Stomach (tissue), 8 donors: ENCODE measurements at regions not wholly inside any gene's neighbourhood (a gene's known extent, or its start where the extent isn't known, plus 50 kb on each side); places are given as distances from the start of the nearest gene placed in this dataset.

Source experiments
- DNase-seq, 2 donors: peaks; one replicate each; pipeline versions ENCODE4 v3.0.0 to v3.0.0-alpha.2; 2013 to 2019
- H3K27ac ChIP-seq, 5 donors: fragments of 200-600 bp in 4 of 5; sonication (generic) in 4 of 5; one replicate each; pipeline ENCODE4 v1.5.1; 2013 to 2019; ENCODE audit warnings: mild to moderate bottlenecking in 1 of 5, moderate library complexity in 1 of 5
- H3K27me3 ChIP-seq, 3 donors: fragments of 200-600 bp; sonication (generic); one replicate each; pipeline ENCODE4 v1.5.1; 2017 to 2019; ENCODE audit warnings: mixed run types in 1 of 3
- H3K36me3 ChIP-seq, 4 donors: fragments of 200-600 bp; sonication (generic); 1 replicate in 3 of 4; 2 replicates in 1 of 4; pipeline ENCODE4 v1.5.1; 2016 to 2019
- H3K4me1 ChIP-seq, 4 donors: fragments of 200-600 bp; sonication (generic); one replicate each; pipeline ENCODE4 v1.5.1; 2016 to 2019
- H3K4me3 ChIP-seq, 4 donors: fragments of 200-600 bp; sonication (generic) in 3 of 4; one replicate each; pipeline ENCODE4 v1.5.1; 2016 to 2019; ENCODE audit warnings: mild to moderate bottlenecking in 1 of 4
- H3K9me3 ChIP-seq, 4 donors: fragments of 200-600 bp; sonication (generic); one replicate each; pipeline ENCODE4 v1.5.1; 2016 to 2019
- CTCF ChIP-seq, 7 experiments: fragments of 450-650 bp in 4 of 7; fragments of 200-600 bp in 3 of 7; sonication (generic) in 3 of 7; IDR thresholded peaks; one replicate each; pipeline ENCODE4 v1.5.1; 2016 to 2019; ENCODE audit warnings: antibody characterized with exemption in 7 of 7, control low read depth in 2 of 7, mild to moderate bottlenecking in 1 of 7
- EP300 ChIP-seq: sonication (generic); formaldehyde crosslinking; IDR thresholded peaks from one replicate; pipeline ENCODE4 v1.6.1; 2017; ENCODE audit warnings: antibody characterized with exemption
- POLR2A ChIP-seq, 4 donors: fragments of 450-650 bp; IDR thresholded peaks; one replicate each; pipeline ENCODE4 v1.6.1; 2016; ENCODE audit warnings: antibody characterized with exemption in 4 of 4, control low read depth in 2 of 4, mild to moderate bottlenecking in 1 of 4, moderate library complexity in 1 of 4
- POLR2AphosphoS5 ChIP-seq, 3 donors: sonication (generic); formaldehyde crosslinking; IDR thresholded peaks; one replicate each; pipeline ENCODE4 v1.6.1; 2016; ENCODE audit warnings: antibody characterized with exemption in 3 of 3
- WGBS, 5 donors: extraction: QIAGEN DNeasy Blood & Tissue Kit in 3 of 5; methylation state at CpG; one replicate each; pipeline versions ENCODE4 v1.1.5 to v1.1.7; 2013 to 2018; 5-methylcytosine and 5-hydroxymethylcytosine counted together
- intact Hi-C: fragments of 100-400 bp; cut with DNase I; formaldehyde crosslinking; loops from one replicate; pipeline ENCODE4 v1.15.1; 2023; ENCODE audit warnings: low total_unique reads
- donor health status: healthy with polysubstance abuse.
- donor health status: Bipolar disorder and iron deficiency.
- donor health status: healthy.

- WGBS, 5 donors, result 50 to 54% (median 53%) methylated on average over 3 of the region's 3 CpGs
- H3K27ac ChIP-seq, result no peak overlapping the region
These were observed 95.9 kb upstream of the SPRY4 start for GRCh38 chr5:142420561-142421227.

GRCh38 chr5:142412581-142412980 is 87.8 kb upstream of the SPRY4 start:
- TF ChIP-seq CTCF (IDR thresholded peaks at IDR 0.05), result no peak
- no peak for TF ChIP-seq POLR2A (IDR thresholded peaks at IDR 0.05)
- TF ChIP-seq POLR2AphosphoS5 (IDR thresholded peaks at IDR 0.05), result no peak
- TF ChIP-seq EP300, result no peak
- no peaks in the 10 kb centered on the region for H3K36me3 ChIP-seq
- DNase-seq, result no peak
- intact Hi-C loops, result no loop called here
- no peaks in the 10 kb centered on the region for H3K27me3 ChIP-seq
- H3K27ac ChIP-seq, result no peak overlapping the region
- H3K9me3 ChIP-seq, result no peaks in the 10 kb centered on the region
- WGBS, 5 donors, result 81 to 94% (median 93%) methylated on average over 5 of the region's 5 CpGs
- H3K4me3 ChIP-seq, result no peak overlapping the region
- H3K4me1 ChIP-seq, result no peaks in the 10 kb centered on the region

More at GRCh38 chr5:142420561-142421227, 95.9 kb upstream of the SPRY4 start:
- no peak for TF ChIP-seq POLR2AphosphoS5 (IDR thresholded peaks at IDR 0.05)
- TF ChIP-seq EP300, result no peak
- TF ChIP-seq CTCF (IDR thresholded peaks at IDR 0.05), result no peak
- no peak for TF ChIP-seq POLR2A (IDR thresholded peaks at IDR 0.05)
- Histone ChIP-seq H3K4me3 (no peak overlapping the region), H3K27me3 (no peaks in the 10 kb centered on the region), H3K4me1 (peaks cover 4 to 21% (median 12%) of the 10 kb centered on the region in 4 donors), H3K36me3 (no peaks in the 10 kb centered on the region), H3K9me3 (no peaks in the 10 kb centered on the region)
- intact Hi-C loops, result no loop called here
- no peak for DNase-seq

- TF ChIP-seq EP300 (no peak), POLR2A (IDR thresholded peaks at IDR 0.05) (no peak), CTCF (IDR thresholded peaks at IDR 0.05) (no peak)
- no peak for DNase-seq
- no peaks in the 10 kb centered on the region for H3K27me3 ChIP-seq
- intact Hi-C loops, result no loop called here
- H3K4me1 ChIP-seq, result no peaks in the 10 kb centered on the region
- no peak overlapping the region for H3K27ac ChIP-seq
- no peaks in the 10 kb centered on the region for H3K9me3 ChIP-seq
- WGBS, 5 donors, result 88 to 98% (median 91%) methylated on average over 4 of the region's 4 CpGs
- H3K4me3 ChIP-seq, result no peak overlapping the region
- H3K36me3 ChIP-seq, result no peaks in the 10 kb centered on the region
These were observed 87.0 kb upstream of the SPRY4 start for GRCh38 chr5:142411656-142412425.

GRCh38 chr5:142411103-142411502 is 86.3 kb upstream of the SPRY4 start:
- no peak overlapping the region for H3K27ac ChIP-seq
- WGBS, 5 donors, result 86 to 96% (median 95%) methylated on average over 7 of the region's 7 CpGs
- no peaks in the 10 kb centered on the region for H3K27me3 ChIP-seq
- no peak for TF ChIP-seq CTCF (IDR thresholded peaks at IDR 0.05)
- no peak for TF ChIP-seq POLR2AphosphoS5 (IDR thresholded peaks at IDR 0.05)
- TF ChIP-seq EP300, result no peak
- no peak for TF ChIP-seq POLR2A (IDR thresholded peaks at IDR 0.05)
- intact Hi-C loops, result no loop called here
- no peaks in the 10 kb centered on the region for H3K4me1 ChIP-seq
- H3K9me3 ChIP-seq, result no peaks in the 10 kb centered on the region
- no peak for DNase-seq
- H3K36me3 ChIP-seq, result no peaks in the 10 kb centered on the region
- H3K4me3 ChIP-seq, result no peak overlapping the region
